GM21717 (cell line): ENCODE measurements at regions not wholly inside any gene's neighbourhood (a gene's known extent, or its start where the extent isn't known, plus 50 kb on each side); places are given as distances from the start of the nearest gene placed in this dataset.
"Not testable (repeated sequence)": the region's sequence is repeated elsewhere in the genome, so short reads cannot be mapped to it uniquely, and the experiment has no call there.

ENCODE experiments used
- ATAC-seq: cut with Tn5 transposase; IDR thresholded peaks from one replicate; pipeline ENCODE4 v1.9.1; 2021; ENCODE audit warnings: mild to moderate bottlenecking, moderate library complexity; ENCODE audit not compliant: unreplicated experiment

- ATAC-seq = no peak
Measured at GRCh38 chr12:33817713-33818112, 204.6 kb upstream of the ALG10 start.

GRCh38 chr12:33818313-33818712 is 204.0 kb upstream of the ALG10 start:
- ATAC-seq = no peak

DNA sequence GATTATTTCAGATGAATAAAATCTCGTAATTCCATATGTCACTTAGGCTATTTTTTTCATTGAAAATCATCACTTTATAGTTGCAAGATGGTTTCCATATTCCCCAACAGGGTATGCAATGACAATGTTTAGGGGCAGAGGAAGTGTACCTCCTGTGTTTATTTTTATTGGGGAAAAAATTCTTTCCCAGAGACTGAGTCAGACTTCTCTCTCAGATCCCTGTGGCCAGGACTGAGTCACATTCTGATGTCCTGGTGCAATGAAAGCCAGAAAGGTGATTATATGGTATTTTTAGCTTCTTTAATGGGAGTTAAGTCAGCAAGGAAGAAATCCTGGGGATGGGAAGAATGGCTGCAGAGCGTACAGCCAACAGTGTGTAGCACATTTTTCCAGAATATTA is 196.9 kb upstream of the ALG10 start:
- no peak for ATAC-seq

DNA sequence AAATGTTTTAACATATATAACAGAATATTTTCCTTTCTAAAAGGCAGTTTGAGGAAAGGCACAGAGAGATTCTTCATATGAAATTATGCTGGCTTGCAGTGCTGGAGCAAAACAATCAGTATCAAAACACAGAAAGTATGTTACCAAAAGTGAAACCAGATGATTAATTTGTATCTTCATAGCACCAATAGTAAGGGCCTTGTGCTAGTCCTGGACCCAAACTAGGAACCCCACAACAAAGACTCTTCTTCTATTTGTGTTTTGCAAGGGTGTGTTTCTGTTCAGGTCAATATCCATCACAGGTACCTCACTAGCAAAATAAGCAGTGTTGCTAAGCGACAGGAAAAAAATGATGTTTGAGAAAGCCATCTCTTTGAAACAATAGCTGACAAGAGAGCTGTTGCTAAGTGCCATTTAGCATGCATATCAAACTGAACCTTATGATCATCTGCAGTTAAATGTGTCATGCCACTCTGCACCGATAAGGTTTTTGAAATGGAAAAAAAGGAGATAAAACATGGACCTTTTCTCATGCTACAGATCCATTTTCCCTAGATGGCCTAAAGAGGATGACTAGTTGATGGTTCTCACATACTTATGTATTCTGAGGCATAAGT is 196.2 kb upstream of the ALG10 start:
- ATAC-seq = no peak

DNA sequence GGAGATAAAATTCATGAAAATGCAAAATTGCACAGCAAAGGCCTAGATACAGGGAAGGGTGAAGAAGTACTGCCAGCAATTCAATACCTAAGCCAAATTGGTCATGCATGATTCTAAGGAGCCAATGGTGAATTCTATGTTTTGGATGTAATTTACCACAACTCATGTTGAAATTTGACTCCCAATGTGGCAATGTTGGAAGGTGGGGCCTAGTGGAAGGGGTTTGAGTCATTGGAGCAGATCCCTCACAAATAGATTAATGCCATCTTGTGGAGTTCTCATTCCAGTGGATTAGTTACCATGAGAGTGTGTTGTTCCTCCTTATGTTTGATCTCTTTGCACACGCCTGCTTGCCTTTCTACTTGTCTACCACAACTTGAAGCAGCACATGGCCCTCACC is 194.0 kb upstream of the ALG10 start:
- ATAC-seq = no peak

DNA sequence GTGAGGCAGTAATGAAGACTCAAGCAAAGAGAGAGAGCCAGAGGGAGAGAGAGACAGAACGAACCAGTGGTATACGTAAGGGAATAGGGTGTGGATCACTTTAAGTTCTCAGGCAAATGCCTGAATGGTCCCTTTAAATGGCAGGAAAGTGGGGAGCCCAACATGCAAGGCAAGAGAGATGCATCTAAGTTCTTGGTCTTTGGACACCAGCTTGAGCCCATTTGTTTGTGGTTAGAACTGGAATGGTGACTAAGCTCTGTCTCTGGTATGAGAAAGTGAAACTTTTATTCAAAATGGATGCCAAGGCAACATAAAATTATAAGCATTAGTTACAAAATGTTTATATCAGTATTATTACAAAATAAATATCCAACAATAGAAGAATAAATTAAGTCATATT is 192.2 kb upstream of the ALG10 start:
- no peak for ATAC-seq

DNA sequence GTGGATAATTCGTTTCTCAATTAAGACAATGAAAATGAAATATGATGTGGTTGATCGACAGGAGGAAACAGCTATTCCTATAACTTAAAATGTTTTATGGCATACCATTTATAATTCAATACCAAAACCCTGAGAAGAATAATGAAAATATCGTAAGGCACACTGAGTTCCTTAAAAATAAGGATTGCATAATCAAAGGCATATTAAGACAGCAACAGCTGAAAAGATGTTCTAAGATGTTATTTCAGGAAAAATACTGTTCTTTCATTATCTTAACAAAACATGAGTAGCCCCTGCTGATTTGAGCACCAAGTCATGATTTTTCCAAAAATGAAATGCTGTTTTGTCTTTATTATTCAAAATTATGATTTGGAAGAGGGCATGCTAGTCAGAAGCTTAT is 189.4 kb upstream of the ALG10 start:
- ATAC-seq = no peak

GRCh38 chr12:33834672-33835071 is 187.6 kb upstream of the ALG10 start:
- ATAC-seq = no peak

- ATAC-seq = no peak
Measured at GRCh38 chr12:33876618-33877017, 145.7 kb upstream of the ALG10 start.

DNA sequence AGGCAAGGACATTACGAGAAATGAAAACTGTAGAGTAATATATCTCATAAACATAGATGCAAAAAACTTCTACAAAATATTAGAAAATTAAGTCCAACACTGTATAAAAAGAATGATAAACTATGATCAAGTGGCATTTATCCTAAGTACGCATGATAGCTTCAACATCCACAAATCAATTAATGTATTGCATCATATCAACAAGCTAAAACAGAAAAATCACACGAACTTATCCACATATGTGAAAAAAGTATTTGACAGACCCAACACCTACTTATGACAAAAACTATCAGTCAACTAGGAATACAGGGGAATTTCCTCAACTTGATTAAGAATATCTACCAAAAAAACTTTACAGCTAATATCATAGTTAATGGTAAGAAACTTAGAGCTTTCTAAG is 129.9 kb upstream of the ALG10 start:
- ATAC-seq = no peak

DNA sequence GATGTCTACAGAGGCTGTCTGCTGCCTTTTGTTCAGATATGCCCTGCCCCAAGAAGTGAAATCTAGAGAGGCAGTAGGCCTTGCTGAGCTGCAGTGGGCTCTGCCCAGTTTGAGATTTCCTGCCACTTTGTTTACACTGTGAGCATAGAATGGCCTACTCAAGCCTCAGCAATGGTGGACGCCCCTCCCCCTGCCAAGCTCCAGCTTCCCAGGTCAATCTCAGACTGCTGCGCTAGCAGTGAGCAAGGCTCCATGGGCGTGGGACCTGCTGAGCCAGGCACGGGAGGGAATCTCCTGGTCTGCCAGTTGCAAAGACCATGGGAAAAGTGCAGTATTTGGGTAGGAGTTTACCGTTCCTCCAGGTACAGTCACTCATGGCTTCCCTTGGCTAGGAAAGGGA is 101.8 kb upstream of the ALG10 start:
- not testable (repeated sequence) for ATAC-seq

DNA sequence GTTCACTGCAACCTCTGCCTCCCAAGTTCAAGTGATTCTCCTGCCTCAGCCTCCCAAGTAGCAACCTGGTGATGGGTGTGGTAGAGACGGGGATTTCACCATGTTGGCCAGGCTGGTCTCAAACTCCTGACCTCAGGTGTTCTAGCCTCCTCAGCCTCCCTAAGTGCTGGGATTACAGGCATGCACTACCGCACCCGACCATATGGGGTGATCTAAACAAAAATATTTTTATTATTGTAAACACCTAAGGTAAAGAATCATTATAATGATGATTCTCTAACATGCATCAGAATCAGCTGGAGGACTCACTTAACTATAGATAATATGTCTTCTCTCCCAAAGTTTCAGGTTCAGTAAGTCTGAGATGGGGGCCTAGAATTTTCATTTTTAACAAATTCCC is 96.2 kb upstream of the ALG10 start:
- no peak for ATAC-seq

- not testable (repeated sequence) for ATAC-seq
Measured at GRCh38 chr12:33937669-33938068, 84.6 kb upstream of the ALG10 start.

- no peak for ATAC-seq
Measured at GRCh38 chr12:33942172-33942571, 80.1 kb upstream of the ALG10 start.

- no peak for ATAC-seq
Measured at GRCh38 chr12:33944703-33945437, 77.4 kb upstream of the ALG10 start.

- ATAC-seq = no peak
Measured at GRCh38 chr12:33945438-33945784, 76.9 kb upstream of the ALG10 start.

- ATAC-seq = not testable (repeated sequence)
Measured at GRCh38 chr12:33966219-33966618, 56.1 kb upstream of the ALG10 start.

- no peak for ATAC-seq
Measured at GRCh38 chr12:33967760-33968159, 54.5 kb upstream of the ALG10 start.
